DOHH2 (cell line): ENCODE measurements at regions not wholly inside any gene's neighbourhood (a gene's known extent, or its start where the extent isn't known, plus 50 kb on each side); places are given as distances from the start of the nearest gene placed in this dataset.

Experiments used
- H3F3A ChIP-seq: fragments of 200-600 bp; sonication (generic), shearing (Covaris generic); 2 replicates; pipeline ENCODE4 v1.6.0; 2016; ENCODE audit warnings: antibody characterized with exemption, mild to moderate bottlenecking; ENCODE audit not compliant: control insufficient read depth, insufficient read depth
- H3K27ac ChIP-seq: fragments of 200-600 bp; sonication (generic); 2 replicates; pipeline ENCODE4 v1.5.1; 2014; ENCODE audit warnings: low read depth, mild to moderate bottlenecking, low read length, moderate library complexity
- H3K27me3 ChIP-seq: fragments of 200-600 bp; sonication (generic); 2 replicates; pipeline ENCODE4 v1.6.1; 2014; ENCODE audit warnings: mild to moderate bottlenecking, low read length, mixed read lengths; ENCODE audit not compliant: control insufficient read depth
- H3K36me3 ChIP-seq: fragments of 200-600 bp; sonication (generic); 2 replicates; pipeline ENCODE4 v1.6.1; 2014; ENCODE audit warnings: mild to moderate bottlenecking, low read length, moderate library complexity, mixed read lengths; ENCODE audit not compliant: control insufficient read depth
- H3K4me1 ChIP-seq: fragments of 200-600 bp; sonication (generic); 2 replicates; pipeline ENCODE4 v1.6.1; 2014; ENCODE audit warnings: mild to moderate bottlenecking, low read length, mixed read lengths; ENCODE audit not compliant: control insufficient read depth
- H3K4me2 ChIP-seq: fragments of 200-600 bp; sonication (generic); 2 replicates; pipeline ENCODE4 v1.6.0; 2014; ENCODE audit warnings: mild to moderate bottlenecking, low read length, moderate library complexity
- H3K4me3 ChIP-seq: fragments of 200-600 bp; sonication (generic); 2 replicates; pipeline ENCODE4 v1.5.1; 2014; ENCODE audit warnings: mild to moderate bottlenecking, low read length, mixed read lengths
- H3K79me2 ChIP-seq: fragments of 200-600 bp; sonication (generic); 2 replicates; pipeline ENCODE4 v1.6.1; 2014; ENCODE audit warnings: mild to moderate bottlenecking, low read length, mixed read lengths; ENCODE audit not compliant: control insufficient read depth
- H3K9me2 ChIP-seq: fragments of 200-600 bp; sonication (generic); replicated peaks from 2 replicates; pipeline ENCODE4 v1.6.1; 2014; ENCODE audit warnings: mild to moderate bottlenecking, low read length, mixed read lengths; ENCODE audit not compliant: control insufficient read depth
- H3K9me3 ChIP-seq: fragments of 200-600 bp; sonication (generic); 2 replicates; pipeline ENCODE4 v1.6.1; 2014; ENCODE audit warnings: antibody characterized with exemption, low read length, mixed read lengths; ENCODE audit not compliant: control insufficient read depth, insufficient read depth
- H4K20me1 ChIP-seq: fragments of 200-600 bp; sonication (generic); 2 replicates; pipeline ENCODE4 v1.6.0; 2014; ENCODE audit warnings: low read depth, mild to moderate bottlenecking, antibody characterized with exemption, low read length, moderate library complexity; ENCODE audit not compliant: control insufficient read depth, insufficient read depth
- EZH2phosphoT487 ChIP-seq: fragments of 200-600 bp; sonication (generic); IDR thresholded peaks from 2 replicates; pipeline ENCODE4 v1.6.1; 2017; ENCODE audit warnings: borderline replicate concordance, mild to moderate bottlenecking, antibody characterized with exemption, low read length, moderate library complexity, mixed read lengths
- TF ChIP-seq, protein P1 (sequence below): fragments of 200-600 bp; sonication (generic); IDR thresholded peaks from one replicate; pipeline ENCODE4 v1.5.1; 2014; ENCODE audit warnings: antibody characterized with exemption, mild to moderate bottlenecking, low read depth, low read length; ENCODE audit not compliant: poor library complexity, severe bottlenecking

DNA sequence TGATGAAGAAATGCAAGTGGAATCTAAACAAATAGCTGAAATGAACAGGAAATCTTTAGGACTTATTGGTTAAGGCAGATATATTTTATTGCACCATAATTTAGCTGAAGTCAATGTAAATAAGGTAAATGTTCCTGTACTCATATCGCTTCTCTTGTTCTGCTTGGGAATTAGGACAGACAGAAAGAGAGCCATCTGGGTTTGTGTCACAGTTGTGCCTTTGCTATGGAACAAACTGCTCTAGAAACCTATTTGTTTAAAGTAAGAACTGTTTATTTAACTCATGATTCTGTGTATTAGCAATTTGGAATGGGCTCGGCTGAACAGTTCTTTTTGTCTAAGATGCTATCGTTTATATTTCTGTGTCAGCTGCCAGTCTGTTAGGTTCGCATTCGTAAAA, 143.8 kb upstream of the KHDRBS2 start:
- H3K27me3 ChIP-seq: no peaks in the 10 kb centered on the region
- H3K79me2 ChIP-seq: no peaks in the 10 kb centered on the region
- no peaks in the 10 kb centered on the region for H4K20me1 ChIP-seq
- no peak overlapping the region for H3K4me3 ChIP-seq
- H3K4me1 ChIP-seq: no peaks in the 10 kb centered on the region
- no peak overlapping the region for H3K4me2 ChIP-seq
- TF ChIP-seq EZH2phosphoT487: no peak
- TF ChIP-seq, protein P1, sequence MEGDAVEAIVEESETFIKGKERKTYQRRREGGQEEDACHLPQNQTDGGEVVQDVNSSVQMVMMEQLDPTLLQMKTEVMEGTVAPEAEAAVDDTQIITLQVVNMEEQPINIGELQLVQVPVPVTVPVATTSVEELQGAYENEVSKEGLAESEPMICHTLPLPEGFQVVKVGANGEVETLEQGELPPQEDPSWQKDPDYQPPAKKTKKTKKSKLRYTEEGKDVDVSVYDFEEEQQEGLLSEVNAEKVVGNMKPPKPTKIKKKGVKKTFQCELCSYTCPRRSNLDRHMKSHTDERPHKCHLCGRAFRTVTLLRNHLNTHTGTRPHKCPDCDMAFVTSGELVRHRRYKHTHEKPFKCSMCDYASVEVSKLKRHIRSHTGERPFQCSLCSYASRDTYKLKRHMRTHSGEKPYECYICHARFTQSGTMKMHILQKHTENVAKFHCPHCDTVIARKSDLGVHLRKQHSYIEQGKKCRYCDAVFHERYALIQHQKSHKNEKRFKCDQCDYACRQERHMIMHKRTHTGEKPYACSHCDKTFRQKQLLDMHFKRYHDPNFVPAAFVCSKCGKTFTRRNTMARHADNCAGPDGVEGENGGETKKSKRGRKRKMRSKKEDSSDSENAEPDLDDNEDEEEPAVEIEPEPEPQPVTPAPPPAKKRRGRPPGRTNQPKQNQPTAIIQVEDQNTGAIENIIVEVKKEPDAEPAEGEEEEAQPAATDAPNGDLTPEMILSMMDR: no peak
- H3K36me3 ChIP-seq: no peaks in the 10 kb centered on the region
- H3F3A ChIP-seq: no peaks in the 10 kb centered on the region
- no peak overlapping the region for H3K27ac ChIP-seq
- H3K9me3 ChIP-seq: no peaks in the 10 kb centered on the region
- H3K9me2 ChIP-seq: no peaks in the 10 kb centered on the region

DNA sequence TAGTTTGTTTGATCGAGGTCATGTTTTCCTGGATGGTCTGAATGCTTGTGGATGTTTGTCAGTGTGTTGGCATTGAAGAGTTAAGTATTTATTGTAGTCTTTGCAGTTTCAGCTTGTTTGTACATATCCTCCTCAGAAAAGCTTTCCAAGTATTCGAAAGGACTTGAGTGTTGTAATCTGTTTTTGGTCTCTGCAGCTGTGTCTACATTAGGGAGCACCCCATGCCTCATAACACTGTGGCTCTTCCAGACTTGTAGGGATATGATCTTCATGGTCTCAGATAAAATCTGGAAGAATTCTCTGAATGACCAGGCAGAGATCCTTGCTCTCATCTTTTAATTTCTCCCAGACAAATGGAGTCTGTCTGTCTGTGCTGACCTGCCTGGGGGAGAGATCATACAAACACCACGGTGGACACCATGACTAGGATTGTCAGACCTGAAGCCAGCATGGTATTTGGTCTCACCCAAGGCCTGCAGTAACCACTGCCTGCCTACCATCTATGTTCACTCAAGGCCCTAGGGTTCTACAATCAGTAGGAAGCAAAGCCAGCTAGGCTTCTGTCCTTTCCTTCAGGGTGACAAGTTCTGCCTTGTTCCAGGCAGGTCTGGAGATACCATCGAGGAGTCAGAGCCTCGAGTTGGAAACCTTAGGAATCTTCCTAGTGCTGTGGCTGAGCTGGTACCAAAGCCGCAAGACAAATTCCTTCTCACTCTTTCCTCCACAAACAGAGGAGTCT, 114.7 kb upstream of the KHDRBS2 start:
- no peak overlapping the region for H3K4me3 ChIP-seq
- H3K36me3 ChIP-seq: no peaks in the 10 kb centered on the region
- TF ChIP-seq, protein P1: no peak
- TF ChIP-seq EZH2phosphoT487: no peak
- H4K20me1 ChIP-seq: no peaks in the 10 kb centered on the region
- no peaks in the 10 kb centered on the region for H3K9me2 ChIP-seq
- no peaks in the 10 kb centered on the region for H3K4me1 ChIP-seq
- no peaks in the 10 kb centered on the region for H3K9me3 ChIP-seq
- H3K27ac ChIP-seq: no peak overlapping the region
- no peaks in the 10 kb centered on the region for H3F3A ChIP-seq
- H3K27me3 ChIP-seq: no peaks in the 10 kb centered on the region
- no peaks in the 10 kb centered on the region for H3K79me2 ChIP-seq
- H3K4me2 ChIP-seq: no peak overlapping the region

DNA sequence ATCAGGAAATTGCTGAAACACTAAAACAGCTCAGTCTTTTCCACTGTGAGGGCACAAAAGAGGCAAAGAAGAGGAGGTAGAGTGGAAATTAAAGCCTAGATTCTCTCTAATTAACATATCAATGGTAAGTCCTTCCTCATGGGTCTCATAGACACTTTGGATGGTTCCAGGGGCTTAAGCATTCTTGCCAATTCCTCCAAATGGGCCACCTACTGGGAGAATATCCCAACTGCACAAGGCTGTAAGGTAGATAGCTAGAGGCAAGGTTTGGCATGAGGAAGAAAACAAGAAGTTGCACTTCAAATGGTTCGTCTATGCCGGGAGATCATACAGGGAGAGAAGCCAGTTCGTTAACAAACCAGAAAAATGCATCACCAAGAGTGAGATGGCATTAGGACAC, 107.6 kb upstream of the KHDRBS2 start:
- Histone ChIP-seq H3K79me2 (no peaks in the 10 kb centered on the region), H3K4me3 (no peak overlapping the region), H3K27me3 (no peaks in the 10 kb centered on the region), H3K27ac (no peak overlapping the region), H3F3A (no peaks in the 10 kb centered on the region), H3K36me3 (no peaks in the 10 kb centered on the region), H3K4me1 (peaks cover 12% of the 10 kb centered on the region), H3K4me2 (no peak overlapping the region), H3K9me3 (no peaks in the 10 kb centered on the region), H3K9me2 (no peaks in the 10 kb centered on the region), H4K20me1 (no peaks in the 10 kb centered on the region)
- TF ChIP-seq, protein P1: no peak
- no peak for TF ChIP-seq EZH2phosphoT487
